GM12891 (cell line): ENCODE measurements at regions not wholly inside any gene's neighbourhood (a gene's known extent, or its start where the extent isn't known, plus 50 kb on each side); places are given as distances from the start of the nearest gene placed in this dataset.

ENCODE experiments used
- DNase-seq: peaks from one replicate; pipeline ENCODE4 v3.0.0; 2011; ENCODE audit warnings: low spot score; ENCODE audit not compliant: insufficient read length
- FAIRE-seq: peaks from 2 replicates; lab custom pipeline; 2011; peaks lifted over from hg19 to GRCh38; lab: Jason Lieb, UNC
- PAX5 ChIP-seq: IDR thresholded peaks from 2 replicates; pipeline ENCODE4 v1.6.1; 2011; ENCODE audit warnings: low read length, moderate library complexity, mild to moderate bottlenecking; ENCODE audit not compliant: insufficient read depth, severe bottlenecking
- POLR2A ChIP-seq: IDR thresholded peaks from 2 replicates; pipeline ENCODE4 v1.6.1; 2011; ENCODE audit warnings: low read depth, low read length, control low read depth
- POLR2AphosphoS5 ChIP-seq: IDR thresholded peaks from 2 replicates; pipeline ENCODE4 v1.6.1; 2011; ENCODE audit warnings: low read depth, low read length, control low read depth
- POU2F2 ChIP-seq: IDR thresholded peaks from 2 replicates; pipeline ENCODE4 v1.6.1; 2011; ENCODE audit warnings: low read depth, mild to moderate bottlenecking, control low read depth, low read length, moderate library complexity
- SPI1 ChIP-seq: IDR thresholded peaks from 2 replicates; pipeline ENCODE4 v1.6.1; 2011; ENCODE audit warnings: low read depth, low read length, control low read depth
- TAF1 ChIP-seq: IDR thresholded peaks from 2 replicates; pipeline ENCODE4 v1.6.1; 2011; ENCODE audit warnings: low read depth, low read length, control low read depth

GRCh38 chr2:200034816-200035215 lies 79.4 kb downstream of the MAIP1 start:
- TF ChIP-seq POLR2AphosphoS5, result no peak
- TF ChIP-seq TAF1, result no peak
- no peak for TF ChIP-seq SPI1
- no peak for TF ChIP-seq PAX5
- TF ChIP-seq POU2F2, result no peak
- TF ChIP-seq POLR2A, result no peak
- DNase-seq, result no peak
- FAIRE-seq, result no peak

GRCh38 chr2:200039724-200040650 lies 84.6 kb downstream of the MAIP1 start:
- DNase-seq, result no peak
- TF ChIP-seq POLR2A, result no peak
- FAIRE-seq, result no peak

GRCh38 chr2:200040831-200041230 lies 85.4 kb downstream of the MAIP1 start:
- FAIRE-seq, result no peak
- DNase-seq, result no peak
- TF ChIP-seq PAX5 (no peak), POLR2A (no peak), POLR2AphosphoS5 (no peak), TAF1 (no peak), POU2F2 (no peak), SPI1 (no peak)

- no peak for DNase-seq
- no peak for FAIRE-seq
- TF ChIP-seq POLR2A, result no peak
- no peak for TF ChIP-seq SPI1
- no peak for TF ChIP-seq POU2F2
- no peak for TF ChIP-seq POLR2AphosphoS5
- no peak for TF ChIP-seq TAF1
- no peak for TF ChIP-seq PAX5
Observed at GRCh38 chr2:200041639-200042038, 86.3 kb downstream of the MAIP1 start.

- DNase-seq (no peak), FAIRE-seq (no peak)
- no peak for TF ChIP-seq POLR2A
- no peak for TF ChIP-seq SPI1
- no peak for TF ChIP-seq POU2F2
Observed at GRCh38 chr2:200042102-200042735, 86.8 kb downstream of the MAIP1 start.

- DNase-seq (no peak), FAIRE-seq (no peak)
- TF ChIP-seq POLR2A, result no peak
- no peak for TF ChIP-seq SPI1
- TF ChIP-seq POLR2AphosphoS5, result no peak
- no peak for TF ChIP-seq POU2F2
- no peak for TF ChIP-seq PAX5
- TF ChIP-seq TAF1, result no peak
Observed at GRCh38 chr2:200042944-200043343, 87.6 kb downstream of the MAIP1 start.

GRCh38 chr2:200044453-200044852 lies 89.1 kb downstream of the MAIP1 start:
- no peak for DNase-seq
- TF ChIP-seq POU2F2, result no peak
- FAIRE-seq, result no peak

GRCh38 chr2:200048421-200048820 lies 93.0 kb downstream of the MAIP1 start:
- DNase-seq (no peak), FAIRE-seq (no peak)
- TF ChIP-seq POU2F2 (no peak), POLR2AphosphoS5 (no peak), PAX5 (no peak), TAF1 (no peak), POLR2A (no peak), SPI1 (no peak)

GRCh38 chr2:200049086-200049485 lies 93.7 kb downstream of the MAIP1 start:
- TF ChIP-seq TAF1 (no peak), POU2F2 (no peak), POLR2A (no peak), PAX5 (no peak), POLR2AphosphoS5 (no peak), SPI1 (no peak)
- FAIRE-seq (no peak), DNase-seq (no peak)

- DNase-seq (no peak), FAIRE-seq (no peak)
Observed at GRCh38 chr2:200050921-200051610, 95.7 kb downstream of the MAIP1 start.

More at GRCh38 chr2:200050921-200051610, 95.7 kb downstream of the MAIP1 start:
- TF ChIP-seq SPI1 (no peak), POU2F2 (no peak), POLR2AphosphoS5 (no peak), POLR2A (no peak), PAX5 (no peak)
